HEK293T (cell line): ENCODE measurements at regions not wholly inside any gene's neighbourhood (a gene's known extent, or its start where the extent isn't known, plus 50 kb on each side); places are given as distances from the start of the nearest gene placed in this dataset.

Source experiments
- BHLHE40 ChIP-seq: fragments of 450-650 bp; IDR thresholded peaks from 2 replicates; pipeline ENCODE4 v1.6.1; 2016; ENCODE audit warnings: mild to moderate bottlenecking, moderate library complexity, borderline replicate concordance
- FOXK2 ChIP-seq: fragments of 450-650 bp; IDR thresholded peaks from 2 replicates; pipeline ENCODE4 v1.6.1; 2016; ENCODE audit warnings: mild to moderate bottlenecking
- LEF1 ChIP-seq: fragments of 450-650 bp; IDR thresholded peaks from 2 replicates; pipeline ENCODE4 v1.6.1; 2017; ENCODE audit warnings: mild to moderate bottlenecking, borderline replicate concordance
- SP1 ChIP-seq: fragments of 450-650 bp; IDR thresholded peaks from 2 replicates; pipeline ENCODE4 v1.6.1; 2017
- ZNF384 ChIP-seq: fragments of 450-650 bp; IDR thresholded peaks from 2 replicates; pipeline ENCODE4 v1.6.1; 2016

DNA sequence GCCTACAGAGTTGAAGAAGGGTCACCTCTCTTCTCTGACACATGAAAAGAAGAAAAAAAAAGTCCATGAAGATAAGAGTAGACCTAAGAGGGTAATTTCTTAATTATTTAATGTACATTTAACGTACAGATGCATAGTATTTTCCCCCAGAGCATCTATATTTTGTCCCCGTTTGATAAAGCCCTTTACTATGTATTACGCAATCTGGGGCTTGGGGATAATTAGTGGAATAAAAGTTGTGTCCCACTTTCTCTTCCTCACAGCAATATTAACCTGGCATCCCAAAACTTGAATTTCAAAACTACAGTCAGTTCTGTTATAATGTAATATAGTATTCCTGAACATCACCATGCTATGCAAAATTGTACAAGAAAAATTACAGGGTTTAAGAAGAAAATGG, 254.1 kb downstream of the SUCLG1 start:
- TF ChIP-seq SP1, result no peak
- TF ChIP-seq FOXK2, result no peak
- no peak for TF ChIP-seq LEF1
- no peak for TF ChIP-seq BHLHE40
- TF ChIP-seq ZNF384, result no peak
